ENCODE measurements at regions not wholly inside any gene's neighbourhood (a gene's known extent, or its start where the extent isn't known, plus 50 kb on each side); places are given as distances from the start of the nearest gene placed in this dataset.

DNA sequence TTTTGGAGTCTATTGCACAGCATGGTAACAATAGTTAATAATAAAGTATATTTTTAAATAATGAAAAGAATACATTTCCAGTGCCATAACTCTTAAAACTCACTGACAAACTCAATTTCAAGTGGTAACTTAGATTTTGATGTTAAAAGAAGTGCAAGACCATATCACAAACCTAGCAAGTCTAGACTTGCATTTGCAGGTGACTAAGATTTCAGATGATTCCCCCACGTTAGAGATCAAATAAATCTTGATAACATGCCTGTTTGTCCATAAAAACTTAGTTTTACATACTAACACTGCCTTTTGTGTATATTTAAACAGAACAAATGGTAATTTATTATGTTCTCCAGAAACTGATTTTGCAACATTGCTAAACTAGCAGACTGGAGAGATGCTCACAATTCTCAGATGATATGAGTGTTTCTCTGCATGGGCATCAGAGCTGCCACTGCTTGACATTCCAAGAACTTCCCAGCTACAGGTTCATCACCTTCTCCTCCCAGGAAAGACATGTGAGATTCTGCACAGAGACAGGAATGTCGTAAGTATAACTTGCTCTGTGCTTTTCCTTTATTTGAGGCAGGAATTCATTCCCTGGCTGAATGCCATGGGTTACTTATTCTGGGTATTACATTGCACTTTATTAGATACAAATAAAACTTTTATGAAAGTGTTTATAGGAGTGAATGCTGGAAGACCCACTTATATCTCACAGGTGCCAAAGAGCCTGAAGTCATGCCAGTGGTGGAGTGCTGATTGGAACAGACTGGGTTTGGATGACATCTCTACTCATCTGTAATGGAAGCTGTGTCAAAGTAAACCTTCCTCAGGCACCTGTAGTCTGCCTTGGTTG is 160.2 kb upstream of the FOXA2 start:
- DNase-seq, result no peak

DNA sequence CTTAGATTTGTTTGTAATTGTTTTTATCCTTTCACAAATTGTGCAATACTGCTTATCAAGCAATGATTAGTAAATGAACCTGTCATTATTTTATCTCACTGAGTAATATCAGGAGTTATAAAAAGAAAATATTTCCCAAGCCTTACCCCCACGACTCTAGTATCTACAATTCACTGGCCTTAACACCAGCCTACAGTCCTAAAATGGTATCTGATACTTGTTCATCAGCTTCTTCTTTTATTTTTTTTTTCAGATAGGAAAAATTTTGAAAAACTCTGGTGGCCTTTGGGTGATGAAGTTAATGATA is 160.8 kb upstream of the FOXA2 start:
- no peak for DNase-seq

DNA sequence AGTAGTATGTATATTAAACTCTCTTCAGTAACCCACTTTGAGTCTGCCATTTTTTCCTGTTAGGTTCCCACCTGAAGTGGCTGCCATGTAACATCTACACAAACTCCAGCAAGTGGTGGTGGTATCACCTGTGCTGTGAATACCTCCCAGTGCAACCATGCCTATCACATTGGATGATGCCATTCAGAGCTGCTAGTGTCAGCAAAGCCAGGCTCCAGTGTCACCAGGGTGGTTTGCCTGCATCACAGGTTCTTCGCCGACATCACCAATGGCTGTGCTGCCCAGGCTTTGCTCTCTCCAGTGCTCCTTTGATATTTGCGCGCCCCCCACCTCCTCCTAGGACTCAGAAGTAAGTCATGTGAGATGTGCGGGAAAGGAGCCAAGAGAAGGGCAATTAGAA is 162.6 kb upstream of the FOXA2 start:
- DNase-seq, result no peak

DNA sequence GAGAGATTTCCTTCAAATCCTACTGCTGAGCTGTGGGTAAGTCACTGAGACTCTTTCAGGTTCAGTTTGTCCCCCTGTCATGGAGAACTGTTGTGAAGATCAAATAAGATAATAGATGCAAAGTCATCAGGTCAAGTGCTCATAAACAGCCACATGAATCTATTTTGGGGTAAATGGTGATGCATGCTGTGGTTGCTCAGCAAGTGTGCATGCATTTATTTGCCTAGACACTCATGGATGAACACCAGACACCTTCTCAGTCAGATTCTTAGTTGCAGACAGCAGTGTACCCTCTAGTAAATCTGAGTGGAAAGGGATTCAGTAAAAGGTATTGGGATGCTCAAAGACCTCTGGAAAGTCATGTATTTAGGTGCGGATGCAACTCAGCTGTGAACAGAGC is 168.0 kb upstream of the FOXA2 start:
- no peak for DNase-seq

DNA sequence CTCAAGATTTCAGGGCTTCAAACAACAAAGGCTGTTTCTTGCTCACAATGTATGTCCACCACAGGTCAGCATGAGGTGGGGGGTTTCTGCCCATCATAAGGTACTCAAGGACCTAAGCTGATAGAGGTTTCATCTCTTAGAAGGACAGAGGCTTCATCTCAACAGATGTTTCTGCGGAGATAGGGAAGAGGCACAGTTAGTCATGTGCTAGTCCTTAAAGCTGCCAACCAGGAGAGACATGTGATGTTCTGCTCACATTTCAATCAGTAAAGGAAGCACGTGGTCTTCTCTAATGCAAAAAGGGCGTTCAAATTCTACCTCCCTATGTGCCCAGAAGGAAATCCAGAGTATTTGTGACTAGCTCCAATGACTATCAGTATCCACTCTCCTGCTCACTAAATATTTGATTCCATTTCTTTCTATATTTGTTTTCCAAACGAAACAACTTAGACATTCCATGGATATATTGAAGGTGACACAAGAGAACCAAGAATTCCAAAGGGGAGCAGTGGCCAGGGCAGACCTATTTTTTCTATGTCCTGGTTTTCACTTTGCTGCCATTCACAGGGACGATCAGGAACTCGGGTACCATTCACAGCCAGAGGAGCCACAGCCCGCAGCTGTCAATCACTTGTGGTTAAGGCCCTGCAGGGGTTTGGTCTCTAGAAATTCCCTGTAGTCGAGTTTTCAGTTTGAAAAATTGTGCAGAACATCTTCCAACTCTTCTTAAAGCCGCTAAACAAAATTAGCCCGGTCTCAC is 173.2 kb upstream of the FOXA2 start:
- no peak for DNase-seq

DNA sequence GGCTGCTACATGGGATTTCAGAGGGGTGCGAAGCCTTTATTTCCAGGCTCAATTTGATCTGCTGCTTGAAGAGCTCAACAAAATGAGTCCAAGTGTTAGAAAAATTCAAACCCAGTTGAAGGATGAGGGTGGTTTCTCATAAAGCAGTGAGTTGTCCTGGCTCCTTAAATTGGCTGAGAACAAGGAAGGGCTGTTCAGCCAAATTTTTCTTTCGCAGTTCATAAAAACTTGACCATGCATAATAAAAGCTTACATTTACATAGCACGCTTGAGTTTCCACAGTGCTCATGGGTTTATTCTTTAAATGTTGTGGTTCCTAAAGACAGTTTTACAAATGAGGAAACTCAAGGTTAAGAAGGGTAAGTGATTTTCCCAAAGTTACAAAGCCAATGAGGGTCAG is 174.4 kb upstream of the FOXA2 start:
- no peak for DNase-seq

DNA sequence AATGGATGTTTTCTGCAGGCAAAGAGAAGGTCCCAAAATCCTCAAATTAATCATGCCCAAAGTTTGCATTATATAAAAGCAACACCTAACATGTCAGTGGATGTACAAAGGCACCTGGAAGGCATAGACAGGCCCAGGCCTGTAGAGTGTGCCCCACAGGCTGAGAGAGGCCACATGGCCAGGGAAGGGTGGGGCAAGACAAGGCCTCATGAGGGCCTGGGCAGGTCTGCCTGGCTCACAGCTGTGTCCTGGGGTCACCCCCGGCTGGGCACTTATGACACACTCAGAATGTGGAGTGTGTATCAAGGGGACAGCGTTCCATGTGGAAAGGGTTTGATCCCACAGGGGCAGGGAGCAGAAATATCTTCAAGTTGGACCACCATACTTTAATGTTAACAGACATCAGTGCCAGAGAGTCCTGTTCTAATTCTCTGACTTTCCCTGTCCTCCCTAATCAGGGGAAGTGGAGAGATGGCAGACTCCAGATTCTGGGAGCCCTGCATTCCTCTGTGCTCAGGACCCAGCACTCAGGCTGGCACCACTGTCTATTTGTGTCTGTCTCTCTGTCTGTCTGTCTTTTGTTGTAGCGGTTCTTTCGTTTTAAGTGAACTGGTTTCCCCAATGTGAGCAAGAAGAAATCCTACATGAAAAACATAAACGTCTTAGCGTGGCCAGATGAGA is 178.3 kb upstream of the FOXA2 start:
- DNase-seq, result no peak

DNA sequence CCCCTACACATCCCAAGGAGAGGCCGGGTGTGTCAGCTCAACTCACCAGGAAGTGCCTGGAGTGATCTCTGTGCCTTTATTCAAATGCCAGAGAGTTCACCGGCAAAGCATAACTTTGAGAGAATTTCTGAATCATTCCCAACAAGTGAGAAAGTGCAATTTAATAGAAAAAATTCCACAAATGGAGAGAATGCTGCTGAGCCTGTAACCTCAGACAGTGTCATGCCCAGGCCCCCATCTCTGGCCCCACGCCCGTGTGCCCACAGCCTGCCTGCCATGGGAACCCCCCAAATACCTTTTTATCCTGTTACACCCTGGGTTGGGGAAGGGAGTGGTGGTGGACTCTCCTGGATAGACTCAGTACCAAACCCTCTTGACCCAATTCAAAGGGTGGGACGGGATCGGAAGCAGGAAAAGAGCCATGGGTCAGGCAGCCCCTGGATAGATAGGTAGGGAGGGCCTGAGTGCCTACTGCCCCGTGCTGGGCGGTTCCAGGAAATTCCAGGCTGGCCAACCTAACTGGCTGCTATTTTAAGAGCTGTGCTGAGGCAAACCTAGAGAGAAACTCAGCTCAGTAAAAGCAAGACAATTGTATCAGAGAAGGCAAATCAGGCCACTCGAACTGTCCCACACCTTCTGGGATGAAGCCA is 179.0 kb upstream of the FOXA2 start:
- DNase-seq, result no peak

DNA sequence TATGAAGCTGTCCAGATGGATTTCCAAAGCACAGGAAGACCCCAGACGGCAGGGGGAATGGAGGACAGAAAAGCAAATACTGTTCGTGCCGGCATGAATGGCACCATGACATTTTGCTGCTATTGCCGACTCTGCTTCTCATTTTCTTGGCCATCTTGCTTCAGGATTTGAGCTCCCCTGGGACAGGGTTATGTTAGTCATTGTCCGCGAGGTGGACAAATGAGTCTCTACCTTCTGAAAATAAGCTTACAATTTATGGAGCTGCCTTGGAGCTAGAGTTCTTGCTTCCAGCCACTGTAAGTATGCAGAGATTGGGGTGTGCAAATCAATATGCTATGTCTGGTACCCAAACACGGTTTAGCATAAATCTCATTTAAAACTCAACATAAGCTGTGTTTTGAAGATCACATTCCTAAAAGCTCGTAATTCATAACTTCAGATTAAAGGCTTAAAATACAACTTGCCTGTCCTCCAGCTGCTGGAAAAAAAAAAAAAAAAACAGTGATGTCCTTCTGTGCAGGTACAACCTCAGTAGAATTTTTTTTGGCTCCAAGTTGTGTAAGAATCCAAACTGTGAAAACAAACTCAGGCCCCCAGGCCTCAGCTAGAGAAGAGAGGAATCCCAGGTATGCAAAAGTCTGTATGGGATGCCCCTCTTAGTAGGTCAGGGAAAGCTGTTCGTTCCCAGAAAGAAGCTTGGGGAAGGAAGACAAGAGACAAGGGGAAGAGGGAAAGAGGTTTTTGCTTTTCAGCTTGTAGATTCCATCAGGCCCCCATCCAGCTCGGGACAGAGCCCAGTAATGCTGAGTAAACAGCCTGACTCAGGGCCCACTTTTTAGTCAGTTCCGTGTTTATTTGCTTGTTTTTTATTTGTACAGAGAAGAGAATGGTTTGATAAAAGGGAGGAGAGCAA is 184.2 kb upstream of the FOXA2 start:
- DNase-seq, result no peak

DNA sequence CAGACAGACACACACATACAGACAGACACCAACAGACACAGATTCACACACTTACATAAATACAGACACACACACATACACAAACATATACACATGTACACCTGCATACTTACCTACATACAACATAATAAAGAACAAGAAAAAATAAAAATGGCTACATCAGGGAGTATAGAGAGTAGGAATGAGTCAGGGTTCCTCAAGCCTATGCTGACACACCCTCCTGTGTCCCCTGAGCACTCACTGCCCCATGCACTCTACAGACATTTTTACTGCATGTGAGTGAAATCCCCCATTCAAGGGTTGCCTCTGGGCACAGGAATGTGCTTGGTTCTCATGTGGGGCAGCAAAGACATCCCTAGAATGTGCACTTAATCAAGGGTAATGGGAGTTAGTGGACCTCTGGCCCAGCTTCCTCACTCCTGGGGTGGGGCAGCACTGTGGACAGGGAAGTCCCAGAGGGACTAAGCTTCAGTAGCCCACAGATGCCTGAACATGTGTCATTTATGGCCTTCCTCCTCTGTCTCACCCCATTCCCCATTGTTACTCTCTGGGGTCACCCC is 185.9 kb upstream of the FOXA2 start:
- DNase-seq, result no peak

DNA sequence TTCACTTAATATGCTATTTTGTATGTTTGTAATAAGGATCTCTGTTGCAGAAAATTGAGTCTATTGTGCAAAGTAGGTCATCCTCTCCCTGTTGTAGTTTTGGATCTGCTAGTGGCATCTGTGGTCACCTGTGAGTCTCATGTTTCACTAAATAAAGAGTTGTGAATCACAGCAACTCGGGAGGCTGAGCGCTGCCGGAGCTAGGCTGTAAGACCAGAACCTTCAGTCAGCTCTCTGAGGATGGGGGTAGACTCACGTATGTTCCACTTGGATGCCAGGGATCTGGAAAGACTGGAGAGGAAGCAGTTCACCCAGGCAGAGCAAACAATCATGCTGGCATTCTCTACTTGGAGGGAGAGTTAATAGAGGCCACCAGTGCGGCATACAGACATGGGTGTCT is 187.3 kb upstream of the FOXA2 start:
- DNase-seq, result no peak

DNA sequence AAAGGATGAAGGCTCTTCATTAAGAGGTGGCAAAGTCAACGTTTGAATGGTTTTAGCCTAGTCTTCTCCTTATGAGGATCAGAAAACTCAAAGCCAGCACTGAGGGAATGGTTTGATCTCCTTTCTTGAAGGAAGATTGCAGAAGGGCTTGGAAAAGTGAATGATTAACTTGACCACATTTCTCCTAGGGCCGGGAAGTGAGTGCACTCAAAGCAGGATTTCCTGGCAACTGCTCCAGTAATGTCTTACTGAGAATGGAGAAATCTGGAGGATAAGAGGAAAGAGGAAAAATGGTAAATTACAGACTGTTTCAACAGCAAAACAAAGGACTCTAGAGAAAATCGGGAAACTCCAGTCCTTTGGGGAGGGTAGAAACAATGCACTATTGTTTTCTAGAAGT is 189.0 kb upstream of the FOXA2 start:
- DNase-seq, result no peak

DNA sequence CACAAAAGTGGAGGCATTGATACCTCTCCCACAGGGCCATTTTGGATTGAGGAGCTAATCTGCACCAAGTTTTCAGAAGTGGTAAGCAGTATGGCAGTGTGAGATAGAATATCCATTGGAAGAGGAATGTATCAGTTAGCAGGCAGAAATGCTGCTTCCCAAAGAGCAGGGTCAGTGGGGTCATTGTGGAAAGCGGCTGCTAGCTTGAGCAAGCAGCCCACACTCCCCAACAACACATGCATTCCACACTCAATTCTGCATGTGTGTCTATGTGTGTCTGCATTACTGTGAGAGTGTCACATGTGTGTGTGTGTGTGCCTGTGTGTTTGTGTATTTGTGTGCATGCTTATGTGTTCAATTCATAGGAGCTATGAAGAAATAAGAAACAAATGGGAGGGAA is 190.9 kb upstream of the FOXA2 start:
- no peak for DNase-seq

DNA sequence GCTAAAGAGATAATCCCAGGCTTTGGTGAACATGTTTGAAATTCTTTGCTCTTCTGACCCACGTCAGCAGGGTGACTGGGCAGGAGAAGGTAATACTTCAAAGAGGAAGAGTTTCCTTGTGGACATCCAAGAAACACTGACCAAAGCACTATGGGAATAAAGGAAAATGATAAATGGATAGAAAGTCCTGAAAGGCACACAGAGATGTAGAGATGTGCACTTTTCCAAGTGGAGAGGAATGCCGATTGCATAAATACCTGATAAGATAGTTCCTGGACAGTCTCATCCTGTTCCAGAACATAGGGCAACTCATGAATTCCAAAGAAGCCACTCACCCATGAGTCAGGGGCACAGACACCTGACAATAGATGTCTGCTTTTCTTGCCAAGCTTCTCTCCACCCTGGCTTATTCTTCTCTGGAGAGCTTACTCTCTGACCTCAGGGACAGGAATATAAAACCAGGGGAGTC is 191.3 kb upstream of the FOXA2 start:
- no peak for DNase-seq

DNA sequence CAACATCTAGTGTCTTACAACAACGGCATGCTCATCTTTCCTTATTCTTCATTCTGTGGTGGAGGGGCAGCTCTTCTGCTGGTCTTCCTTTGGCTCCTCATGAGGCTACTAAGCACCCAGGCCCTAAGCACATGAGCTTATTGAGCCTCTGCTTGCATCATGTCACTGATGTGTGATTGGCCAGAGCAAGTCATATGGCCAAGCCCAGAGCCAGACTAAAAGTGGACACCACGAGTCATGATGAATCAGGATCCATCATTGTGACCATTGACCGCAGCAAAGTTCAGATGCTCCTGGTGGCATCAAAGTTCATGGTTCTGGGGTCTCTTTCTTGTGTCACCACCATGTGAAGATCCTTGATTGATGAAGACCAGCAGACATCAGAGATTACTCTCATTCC is 192.0 kb upstream of the FOXA2 start:
- DNase-seq, result no peak

DNA sequence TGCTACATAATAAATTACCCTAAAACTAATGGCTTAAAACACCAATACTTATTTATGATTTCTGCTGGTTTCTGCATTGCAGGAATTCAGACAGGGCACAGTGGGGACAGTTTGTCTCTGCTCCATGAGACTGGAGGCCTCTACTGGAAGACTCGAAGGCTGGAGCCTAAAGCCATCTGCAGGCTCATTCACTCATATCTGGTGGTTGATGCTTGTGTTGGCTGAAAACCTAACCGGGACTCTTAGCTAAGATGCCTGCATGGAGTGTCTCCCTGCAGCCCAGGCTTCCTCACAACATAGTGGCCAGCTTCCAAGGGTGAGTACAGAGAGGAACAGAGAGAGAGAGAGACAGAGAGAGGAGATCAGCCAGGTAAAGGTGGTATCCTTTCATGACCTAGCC is 195.5 kb upstream of the FOXA2 start:
- no peak for DNase-seq

DNA sequence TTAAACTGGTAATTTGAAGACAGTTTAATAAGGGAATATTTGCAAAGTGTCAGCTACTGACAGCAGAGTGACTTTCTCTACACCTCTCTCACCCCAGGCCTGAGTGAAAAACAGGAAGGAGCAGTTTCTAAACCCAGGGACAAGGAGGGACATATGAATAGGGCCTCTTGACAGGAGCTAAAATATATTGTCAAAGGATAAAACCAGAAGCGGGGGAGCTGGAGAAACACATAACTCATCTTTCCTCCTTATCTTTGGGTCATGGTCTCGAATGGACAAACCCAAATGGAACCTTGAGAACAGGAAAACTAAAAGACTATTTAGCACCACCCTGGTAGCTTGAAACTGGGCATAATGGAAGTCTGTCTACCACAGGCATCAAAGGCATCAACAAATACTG is 197.5 kb upstream of the FOXA2 start:
- no peak for DNase-seq

DNA sequence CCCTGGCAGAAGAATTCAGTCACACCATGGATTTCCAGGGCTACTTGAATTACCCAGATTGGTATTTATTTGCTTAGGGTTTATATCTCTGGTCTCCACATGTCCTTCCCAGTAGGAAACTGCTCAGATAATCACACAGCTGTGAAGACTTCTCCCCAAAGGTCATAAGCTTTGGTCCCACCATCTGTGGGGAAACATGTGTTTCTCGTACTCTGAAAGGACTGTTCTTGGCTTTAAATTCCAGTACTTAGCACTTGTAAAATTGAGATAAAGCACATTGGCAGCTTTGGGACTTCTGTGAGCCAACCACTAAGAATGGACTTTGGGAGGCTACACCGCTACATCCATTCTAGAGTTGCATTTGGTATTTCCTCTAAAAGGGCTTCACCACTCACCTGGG is 205.3 kb upstream of the FOXA2 start:
- no peak for DNase-seq

DNA sequence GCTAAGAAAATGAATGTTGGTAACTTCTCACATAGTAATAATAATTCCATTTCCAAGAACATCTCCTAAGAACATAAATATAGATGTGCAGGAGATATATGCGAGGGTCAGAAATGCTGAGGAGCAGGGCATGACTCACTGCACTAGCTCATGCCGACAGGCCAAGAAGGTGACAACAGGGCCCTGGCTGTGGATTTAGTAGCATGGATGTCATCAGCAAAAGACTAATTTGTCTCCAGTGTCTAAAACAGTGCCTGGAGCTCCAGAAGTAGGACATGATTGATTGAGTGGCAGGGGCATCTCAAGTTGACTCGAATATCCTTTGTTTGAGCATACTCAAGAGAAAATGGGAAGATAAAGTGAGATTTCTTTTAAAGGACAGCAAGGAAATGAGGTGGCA is 207.0 kb upstream of the FOXA2 start:
- DNase-seq, result no peak

DNA sequence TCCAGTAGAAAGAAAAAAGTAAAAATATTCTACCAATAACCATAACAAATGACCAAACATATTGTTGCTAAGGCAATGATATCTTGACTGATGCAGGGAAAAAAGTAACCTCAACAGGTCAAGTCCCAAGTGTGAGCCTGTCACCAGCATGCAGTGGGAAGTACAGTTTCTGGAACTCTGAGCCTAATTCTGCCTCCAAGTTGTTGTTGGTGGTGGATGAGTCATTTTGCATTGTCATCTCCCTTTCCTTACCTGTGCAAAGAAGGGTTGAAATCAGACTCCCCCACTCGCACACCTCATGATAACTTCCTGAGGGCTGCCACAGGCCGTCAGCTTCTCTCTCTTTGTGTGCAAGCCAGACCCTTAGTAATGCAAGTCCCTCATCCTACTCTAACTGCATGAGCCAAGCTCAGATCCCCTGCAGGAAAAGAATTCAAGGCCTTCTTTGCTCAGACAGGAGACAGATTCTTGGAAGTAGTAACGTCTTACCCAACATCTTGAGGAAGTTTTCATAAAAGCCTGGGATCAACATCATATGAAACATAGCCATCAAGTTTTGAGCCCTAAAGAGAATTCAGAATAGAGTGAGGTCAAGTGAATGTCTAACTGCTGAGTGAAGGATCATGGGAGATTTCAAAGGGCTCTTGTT is 207.6 kb upstream of the FOXA2 start:
- no peak for DNase-seq

DNA sequence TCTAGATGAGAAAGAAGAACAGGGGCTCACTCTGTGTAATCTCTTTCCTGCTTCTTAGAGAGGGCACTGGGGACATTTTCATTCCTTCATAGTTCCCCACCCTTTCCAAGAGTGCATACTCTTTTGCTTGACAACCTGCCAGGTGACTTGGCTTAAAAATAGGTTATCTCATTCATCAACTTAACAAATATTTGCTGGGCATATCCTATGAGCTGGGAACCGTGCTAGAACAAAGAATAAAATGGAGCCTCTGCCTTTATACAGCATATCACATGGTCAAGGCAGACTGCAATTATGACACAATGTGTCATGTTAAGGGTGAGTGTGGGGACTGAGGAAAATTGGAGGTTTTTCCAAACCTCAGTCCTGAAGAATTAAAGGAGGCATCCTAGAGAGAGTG is 209.8 kb upstream of the FOXA2 start:
- no peak for DNase-seq

DNA sequence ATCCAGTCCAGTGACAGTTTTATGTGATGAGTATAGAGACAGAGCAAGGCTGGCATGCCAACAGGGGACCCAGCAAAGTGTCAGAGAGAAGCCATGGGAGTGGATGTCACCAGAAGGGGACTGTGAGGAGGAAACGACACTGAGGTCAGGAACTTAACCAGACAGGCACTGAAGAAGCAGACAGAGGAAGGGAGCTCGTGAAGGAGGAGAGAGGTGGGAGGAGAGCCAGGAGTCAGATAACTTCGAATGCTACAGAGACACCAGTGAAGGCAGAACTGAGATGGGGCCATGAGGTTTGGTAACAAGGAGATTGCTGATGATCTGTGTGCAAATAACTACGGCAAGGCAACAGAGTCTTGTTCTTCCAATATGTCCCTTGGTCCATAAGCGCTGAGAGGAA is 211.1 kb upstream of the FOXA2 start:
- DNase-seq, result no peak
